ENCODE measurements at regions not wholly inside any gene's neighbourhood (a gene's known extent, or its start where the extent isn't known, plus 50 kb on each side); places are given as distances from the start of the nearest gene placed in this dataset.
A peak's percentile ranks its signal among the peaks of the same experiment; 100 is the strongest.

- no peaks in the 10 kb centered on the region for H3K9me3 ChIP-seq (ENCODE audit: low read length)
- intact Hi-C loops (cut with micrococcal nuclease): no loop called here
- H3K9ac ChIP-seq (ENCODE audit: low read length): no peak overlapping the region
- no peaks in the 10 kb centered on the region for H3K36me3 ChIP-seq (ENCODE audit: low read depth, low read length)
- TF ChIP-seq EZH2phosphoT487 (IDR thresholded peaks at IDR 0.05; ENCODE audit: borderline replicate concordance, low read length) (no peak), EZH2 (IDR thresholded peaks at IDR 0.05; ENCODE audit: low read length, unreplicated experiment) (no peak), CTCF (conservative IDR thresholded peaks at IDR 0.05; ENCODE audit: low read depth, low read length) (no peak)
- peaks cover 23% of the 10 kb centered on the region; the same call in 1 of the 2 replicates for H3K4me1 ChIP-seq (ENCODE audit: insufficient read depth, low read length)
- no peak overlapping the region for H3K4me3 ChIP-seq (ENCODE audit: low read length)
- H3K4me2 ChIP-seq (ENCODE audit: low read length): peak overlapping the region; percentile 38; the same call in 1 of the 2 replicates
- POLR2A ChIA-PET (ENCODE audit: unreplicated experiment): no interaction called here
- CTCF ChIA-PET: no interaction called here
- ATAC-seq: peak; percentile 36
- H3K9me2 ChIP-seq (replicated peaks; ENCODE audit: low read length): no peaks in the 10 kb centered on the region
- no peaks in the 10 kb centered on the region for H4K20me1 ChIP-seq (ENCODE audit: low read length)
- BruUV-seq (replicated peaks): no TSS peak
- no peaks in the 10 kb centered on the region for H3K27me3 ChIP-seq (ENCODE audit: low read length)
- no peak overlapping the region for H2AFZ ChIP-seq (ENCODE audit: low read length)
- H3K27ac ChIP-seq (ENCODE audit: low read length): peak overlapping the region; percentile 80
- H3K79me2 ChIP-seq (ENCODE audit: low read length): no peaks in the 10 kb centered on the region
- peak; percentile 78 for DNase-seq
- H3F3A ChIP-seq (ENCODE audit: low read length, unreplicated experiment): no peaks in the 10 kb centered on the region
These were observed 65.4 kb downstream of the SPATA31C2 start for GRCh38 chr9:88072831-88073375.

GRCh38 chr9:88071331-88071730, 66.9 kb downstream of the SPATA31C2 start:
- H4K20me1 ChIP-seq (ENCODE audit: low read length): no peaks in the 10 kb centered on the region
- H3K4me3 ChIP-seq (ENCODE audit: low read length): no peak overlapping the region
- H3F3A ChIP-seq (ENCODE audit: low read length, unreplicated experiment): no peaks in the 10 kb centered on the region
- TF ChIP-seq EZH2 (IDR thresholded peaks at IDR 0.05; ENCODE audit: low read length, unreplicated experiment): no peak
- TF ChIP-seq EZH2phosphoT487 (IDR thresholded peaks at IDR 0.05; ENCODE audit: borderline replicate concordance, low read length): no peak
- TF ChIP-seq CTCF (conservative IDR thresholded peaks at IDR 0.05; ENCODE audit: low read depth, low read length): no peak
- H3K79me2 ChIP-seq (ENCODE audit: low read length): no peaks in the 10 kb centered on the region
- ATAC-seq (no peak), DNase-seq (no peak)
- H3K36me3 ChIP-seq (ENCODE audit: low read depth, low read length): no peaks in the 10 kb centered on the region
- CTCF ChIA-PET: no interaction called here
- BruUV-seq (replicated peaks): no TSS peak
- intact Hi-C loops (cut with micrococcal nuclease): no loop called here
- POLR2A ChIA-PET (ENCODE audit: unreplicated experiment): no interaction called here
- H3K27me3 ChIP-seq (ENCODE audit: low read length): no peaks in the 10 kb centered on the region
- H3K9me3 ChIP-seq (ENCODE audit: low read length): no peaks in the 10 kb centered on the region
- no peak overlapping the region for H3K9ac ChIP-seq (ENCODE audit: low read length)
- H3K9me2 ChIP-seq (replicated peaks; ENCODE audit: low read length): no peaks in the 10 kb centered on the region
- peaks cover 19% of the 10 kb centered on the region; the same call in 1 of the 2 replicates for H3K4me1 ChIP-seq (ENCODE audit: insufficient read depth, low read length)
- H2AFZ ChIP-seq (ENCODE audit: low read length): no peak overlapping the region
- H3K27ac ChIP-seq (ENCODE audit: low read length): no peak overlapping the region
- H3K4me2 ChIP-seq (ENCODE audit: low read length): no peak overlapping the region

- Histone ChIP-seq H3K9me3 (ENCODE audit: low read length) (no peaks in the 10 kb centered on the region), H3K4me1 (ENCODE audit: insufficient read depth, low read length) (no peaks in the 10 kb centered on the region; the same call in 1 of the 2 replicates), H2AFZ (ENCODE audit: low read length) (no peak overlapping the region), H3K4me2 (ENCODE audit: low read length) (no peak overlapping the region), H3F3A (ENCODE audit: low read length, unreplicated experiment) (no peaks in the 10 kb centered on the region), H3K4me3 (ENCODE audit: low read length) (no peak overlapping the region), H3K9me2 (replicated peaks; ENCODE audit: low read length) (no peaks in the 10 kb centered on the region), H4K20me1 (ENCODE audit: low read length) (no peaks in the 10 kb centered on the region), H3K9ac (ENCODE audit: low read length) (no peak overlapping the region), H3K36me3 (ENCODE audit: low read depth, low read length) (no peaks in the 10 kb centered on the region), H3K79me2 (ENCODE audit: low read length) (no peaks in the 10 kb centered on the region), H3K27me3 (ENCODE audit: low read length) (no peaks in the 10 kb centered on the region), H3K27ac (ENCODE audit: low read length) (no peak overlapping the region)
- ATAC-seq (no peak), DNase-seq (peak; percentile 6)
- BruUV-seq (replicated peaks): no TSS peak
- no peak for TF ChIP-seq EZH2phosphoT487 (IDR thresholded peaks at IDR 0.05; ENCODE audit: borderline replicate concordance, low read length)
- TF ChIP-seq CTCF (conservative IDR thresholded peaks at IDR 0.05; ENCODE audit: low read depth, low read length): no peak
- no peak for TF ChIP-seq EZH2 (IDR thresholded peaks at IDR 0.05; ENCODE audit: low read length, unreplicated experiment)
- ChIA-PET POLR2A (ENCODE audit: unreplicated experiment) (no interaction called here), CTCF (no interaction called here)
- intact Hi-C loops (cut with micrococcal nuclease): no loop called here
These were observed 72.7 kb downstream of the SPATA31C2 start for GRCh38 chr9:88065619-88066018.

All from PC-3 (cell line).